Osteoblast (primary cell): ENCODE measurements at regions not wholly inside any gene's neighbourhood (a gene's known extent, or its start where the extent isn't known, plus 50 kb on each side); places are given as distances from the start of the nearest gene placed in this dataset.

Experiments
- DNase-seq: peaks from one replicate; pipeline ENCODE4 v3.0.0; 2011; ENCODE audit warnings: low spot score, mixed read lengths; ENCODE audit not compliant: insufficient read length; ENCODE audit errors: missing footprints
- H2AFZ ChIP-seq: 2 replicates; pipeline ENCODE4 v1.6.0; 2011; ENCODE audit warnings: mild to moderate bottlenecking, low read length
- H3K27ac ChIP-seq: 2 replicates; pipeline ENCODE4 v1.5.1; 2011; ENCODE audit warnings: mild to moderate bottlenecking, low read depth, low read length, moderate library complexity
- H3K27me3 ChIP-seq: 2 replicates; pipeline ENCODE4 v1.6.0; 2012; ENCODE audit warnings: mild to moderate bottlenecking, control low read depth, inconsistent platforms, low read length, moderate library complexity; ENCODE audit not compliant: insufficient read depth
- H3K36me3 ChIP-seq: 2 replicates; pipeline ENCODE4 v1.5.1; 2011; ENCODE audit warnings: mild to moderate bottlenecking, low read length, control low read depth, moderate library complexity; ENCODE audit not compliant: insufficient read depth
- H3K4me1 ChIP-seq: 2 replicates; pipeline ENCODE4 v1.5.1; 2011; ENCODE audit warnings: mild to moderate bottlenecking, low read length, control low read depth, moderate library complexity; ENCODE audit not compliant: insufficient read depth
- H3K4me2 ChIP-seq: 2 replicates; pipeline ENCODE4 v1.6.0; 2011; ENCODE audit warnings: mild to moderate bottlenecking, low read length; ENCODE audit not compliant: insufficient read depth
- H3K4me3 ChIP-seq: fragments of 200-600 bp; sonication (generic); 3 replicates; pipeline ENCODE4 v1.5.1; 2012; ENCODE audit warnings: mild to moderate bottlenecking, low read length, inconsistent platforms; ENCODE audit not compliant: insufficient read depth
- H3K79me2 ChIP-seq: 2 replicates; pipeline ENCODE4 v1.6.0; 2012; ENCODE audit warnings: mild to moderate bottlenecking, low read length, control low read depth, inconsistent platforms; ENCODE audit not compliant: insufficient read depth
- H3K9me3 ChIP-seq: 2 replicates; pipeline ENCODE4 v1.5.1; 2011; ENCODE audit warnings: low read depth, low read length, control low read depth
- H4K20me1 ChIP-seq: 2 replicates; pipeline ENCODE4 v1.6.0; 2012; ENCODE audit warnings: mild to moderate bottlenecking, low read length, control low read depth; ENCODE audit not compliant: insufficient read depth
- CTCF ChIP-seq: IDR thresholded peaks from 2 replicates; pipeline ENCODE4 v1.5.1; 2011; ENCODE audit warnings: mild to moderate bottlenecking, low read depth, low read length, moderate library complexity; ENCODE audit errors: extremely low read depth

GRCh38 chr15:69732133-69732532 is 279.5 kb downstream of the RPLP1 start:
- no peak overlapping the region for H2AFZ ChIP-seq
- no peak overlapping the region for H3K4me3 ChIP-seq
- H3K36me3 ChIP-seq = no peaks in the 10 kb centered on the region
- DNase-seq = no peak
- H3K79me2 ChIP-seq = no peaks in the 10 kb centered on the region
- no peak for TF ChIP-seq CTCF
- H3K4me1 ChIP-seq = no peaks in the 10 kb centered on the region
- no peaks in the 10 kb centered on the region for H3K9me3 ChIP-seq
- H3K27ac ChIP-seq = no peak overlapping the region
- H3K4me2 ChIP-seq = no peak overlapping the region
- H3K27me3 ChIP-seq = peaks cover 45% of the 10 kb centered on the region
- H4K20me1 ChIP-seq = no peaks in the 10 kb centered on the region

GRCh38 chr15:69734699-69735098 is 282.1 kb downstream of the RPLP1 start:
- DNase-seq = no peak
- H4K20me1 ChIP-seq = no peaks in the 10 kb centered on the region
- H3K4me2 ChIP-seq = no peak overlapping the region
- no peak overlapping the region for H3K27ac ChIP-seq
- H3K27me3 ChIP-seq = peaks cover 58% of the 10 kb centered on the region
- no peak overlapping the region for H2AFZ ChIP-seq
- H3K4me3 ChIP-seq = no peak overlapping the region
- H3K9me3 ChIP-seq = no peaks in the 10 kb centered on the region
- no peak for TF ChIP-seq CTCF
- H3K36me3 ChIP-seq = no peaks in the 10 kb centered on the region
- H3K4me1 ChIP-seq = no peaks in the 10 kb centered on the region
- H3K79me2 ChIP-seq = no peaks in the 10 kb centered on the region

- Histone ChIP-seq H3K4me3 (no peak overlapping the region), H3K79me2 (no peaks in the 10 kb centered on the region), H3K27me3 (peaks cover 58% of the 10 kb centered on the region), H2AFZ (no peak overlapping the region), H4K20me1 (no peaks in the 10 kb centered on the region), H3K4me2 (no peak overlapping the region), H3K4me1 (no peaks in the 10 kb centered on the region), H3K36me3 (no peaks in the 10 kb centered on the region), H3K9me3 (no peaks in the 10 kb centered on the region), H3K27ac (no peak overlapping the region)
- no peak for TF ChIP-seq CTCF
- no peak for DNase-seq
Measured at GRCh38 chr15:69735121-69735520, 282.5 kb downstream of the RPLP1 start.

- H3K9me3 ChIP-seq = peaks cover 2% of the 10 kb centered on the region
- no peak overlapping the region for H3K27ac ChIP-seq
- H3K79me2 ChIP-seq = no peaks in the 10 kb centered on the region
- no peaks in the 10 kb centered on the region for H4K20me1 ChIP-seq
- peaks cover 58% of the 10 kb centered on the region for H3K27me3 ChIP-seq
- no peaks in the 10 kb centered on the region for H3K36me3 ChIP-seq
- H3K4me2 ChIP-seq = no peak overlapping the region
- H3K4me3 ChIP-seq = no peak overlapping the region
- H3K4me1 ChIP-seq = no peaks in the 10 kb centered on the region
- TF ChIP-seq CTCF = no peak
- H2AFZ ChIP-seq = no peak overlapping the region
- no peak for DNase-seq
Measured at GRCh38 chr15:69736161-69736560, 283.5 kb downstream of the RPLP1 start.
